COR-L47 (cell line): ENCODE measurements at regions not wholly inside any gene's neighbourhood (a gene's known extent, or its start where the extent isn't known, plus 50 kb on each side); places are given as distances from the start of the nearest gene placed in this dataset.

Experiments used
- DNase-seq: peaks from one replicate; lab custom pipeline; 2025; lab: John Stamatoyannopoulos, UW

- no peak for DNase-seq
Observed at GRCh38 chr1:234536741-234537140, 57.8 kb upstream of the TARBP1 start.

- DNase-seq, result peak; percentile 1
Observed at GRCh38 chr1:234535763-234536515, 57.0 kb upstream of the TARBP1 start.

GRCh38 chr1:234535218-234535617 is 56.2 kb upstream of the TARBP1 start:
- no peak for DNase-seq

GRCh38 chr1:234533975-234534876 is 55.2 kb upstream of the TARBP1 start:
- peak; percentile 92 for DNase-seq

GRCh38 chr1:234533034-234533891 is 54.3 kb upstream of the TARBP1 start:
- DNase-seq, result no peak

- no peak for DNase-seq
Observed at GRCh38 chr1:234532503-234532922, 53.5 kb upstream of the TARBP1 start.

- DNase-seq, result no peak
Observed at GRCh38 chr1:234531151-234531635, 52.2 kb upstream of the TARBP1 start.

- no peak for DNase-seq
Observed at GRCh38 chr1:234530672-234531071, 51.7 kb upstream of the TARBP1 start.

- DNase-seq, result no peak
Observed at GRCh38 chr1:234529950-234530237, 50.9 kb upstream of the TARBP1 start.

- no peak for DNase-seq
Observed at GRCh38 chr1:234529095-234529949, 50.3 kb upstream of the TARBP1 start.
